ENCODE measurements at regions not wholly inside any gene's neighbourhood (a gene's known extent, or its start where the extent isn't known, plus 50 kb on each side); places are given as distances from the start of the nearest gene placed in this dataset.

- no peak overlapping the region for H3K4me3 ChIP-seq (ENCODE audit: low read length)
- DNase-seq (ENCODE audit: low read depth, low spot score) = no peak
Measured at GRCh38 chr16:5582529-5582928, 484.9 kb upstream of the EEF2KMT start.

DNA sequence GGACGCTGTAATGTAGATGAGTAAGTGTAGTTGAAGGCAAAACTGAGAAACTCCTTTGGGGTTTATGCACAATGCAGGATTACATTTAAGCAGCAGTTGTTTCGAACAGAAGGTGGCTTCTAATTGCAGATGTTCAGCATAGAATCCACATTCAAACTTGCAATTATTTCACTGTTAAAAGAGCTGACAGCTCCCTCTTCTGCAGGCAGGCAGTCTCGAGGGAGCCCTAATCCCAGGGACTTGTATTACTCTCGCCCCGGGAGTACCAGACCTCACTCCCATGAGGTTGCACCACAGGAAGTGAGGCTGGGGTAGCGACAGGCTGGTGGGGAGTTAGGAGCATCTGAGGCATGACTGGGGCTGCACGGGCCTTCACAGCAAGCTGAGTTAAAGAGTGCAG is 484.3 kb upstream of the EEF2KMT start:
- no peak overlapping the region for H3K4me3 ChIP-seq (ENCODE audit: low read length)
- DNase-seq (ENCODE audit: low read depth, low spot score) = no peak

- no peak for DNase-seq (ENCODE audit: low read depth, low spot score)
- H3K4me3 ChIP-seq (ENCODE audit: low read length) = no peak overlapping the region
Measured at GRCh38 chr16:5581428-5581827, 483.8 kb upstream of the EEF2KMT start.

DNA sequence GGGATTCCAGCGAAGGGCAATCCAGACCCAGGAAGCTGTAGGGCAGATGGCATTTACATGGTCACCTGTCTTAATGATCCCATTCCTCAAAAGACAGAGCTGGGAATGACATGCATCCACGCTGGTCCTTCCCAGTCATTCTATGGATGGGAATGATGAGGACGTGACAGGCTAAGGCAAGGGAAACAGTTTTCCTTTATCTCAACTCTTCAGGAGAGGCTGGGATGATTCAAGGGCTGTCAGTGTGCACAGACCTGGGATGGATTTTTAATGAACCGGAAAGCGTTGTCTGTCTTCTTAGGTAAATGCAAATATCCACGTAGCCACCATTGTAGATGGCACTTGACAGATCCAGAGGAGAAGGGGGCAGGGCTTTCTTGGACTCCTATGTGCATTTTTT is 483.2 kb upstream of the EEF2KMT start:
- H3K4me3 ChIP-seq (ENCODE audit: low read length) = no peak overlapping the region
- DNase-seq (ENCODE audit: low read depth, low spot score) = no peak

DNA sequence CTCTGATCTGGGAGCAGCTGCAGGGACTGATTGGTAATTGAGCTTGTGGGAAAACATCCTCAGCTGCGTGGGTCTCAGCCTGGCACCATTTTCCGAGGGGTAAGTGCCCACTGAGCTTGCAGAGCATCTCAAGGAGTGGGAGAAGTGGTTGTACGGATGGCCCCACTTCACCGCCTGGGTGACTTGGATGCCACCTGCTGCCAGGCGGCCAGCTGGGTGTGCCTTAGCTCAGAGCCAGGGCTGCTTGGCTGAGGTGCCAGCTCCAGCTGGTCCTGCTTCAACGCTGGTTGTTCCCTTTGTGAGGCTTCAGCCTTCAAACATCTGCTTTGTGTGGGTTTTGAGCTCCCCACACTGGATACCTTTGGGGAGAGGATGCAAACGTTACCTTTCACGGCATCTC is 482.7 kb upstream of the EEF2KMT start:
- no peak overlapping the region for H3K4me3 ChIP-seq (ENCODE audit: low read length)
- no peak for DNase-seq (ENCODE audit: low read depth, low spot score)

- H3K4me3 ChIP-seq (ENCODE audit: low read length) = no peak overlapping the region
- DNase-seq (ENCODE audit: low read depth, low spot score) = no peak
Measured at GRCh38 chr16:5578980-5579379, 481.4 kb upstream of the EEF2KMT start.

DNA sequence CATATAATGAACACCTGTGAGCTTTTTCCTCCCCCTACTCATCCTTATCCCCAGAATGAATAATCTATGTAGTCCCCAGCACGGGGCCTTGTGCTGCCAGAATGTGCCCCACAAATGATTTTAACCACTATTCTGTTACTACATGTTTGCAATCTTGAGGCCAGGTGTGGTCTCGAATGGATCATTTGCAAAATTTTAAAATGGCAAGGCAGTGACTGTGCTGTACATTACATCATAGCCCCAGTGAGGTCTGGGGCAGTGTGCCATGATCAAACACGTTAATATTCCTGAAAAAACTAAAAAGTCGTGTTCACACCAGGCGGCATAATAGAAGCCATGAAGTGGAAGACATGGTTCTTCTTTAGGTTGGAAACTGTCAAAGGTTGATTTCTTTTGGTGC is 479.9 kb upstream of the EEF2KMT start:
- no peak for DNase-seq (ENCODE audit: low read depth, low spot score)
- H3K4me3 ChIP-seq (ENCODE audit: low read length) = no peak overlapping the region

DNA sequence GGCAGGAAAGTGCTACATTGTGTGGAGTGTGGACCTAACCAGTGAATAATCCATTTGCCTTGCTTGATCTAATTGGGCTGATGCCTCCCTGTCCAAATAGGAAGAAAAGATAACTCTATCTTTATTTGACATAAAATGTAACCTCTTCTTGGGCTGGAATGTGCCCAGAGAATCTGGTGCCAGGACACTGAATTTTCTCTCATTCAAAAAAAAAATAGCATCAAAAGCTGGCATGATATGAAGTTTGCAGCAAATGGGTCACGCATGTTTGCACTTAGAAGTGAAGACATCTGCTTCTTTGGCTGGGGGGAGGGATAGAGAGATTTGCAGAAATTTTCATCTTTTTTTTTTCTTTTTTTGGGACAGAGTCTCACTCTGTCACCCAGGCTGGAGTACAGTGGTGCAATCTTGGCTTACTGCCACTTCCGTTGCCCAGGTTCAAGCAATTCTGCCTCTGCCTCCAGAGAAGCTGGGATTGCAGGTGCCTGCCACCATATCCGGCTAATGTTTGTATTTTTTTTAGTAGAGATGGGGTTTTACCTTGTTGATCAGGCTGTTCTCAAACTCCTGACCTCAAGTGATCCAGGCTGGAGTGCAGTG is 478.2 kb upstream of the EEF2KMT start:
- no peak overlapping the region for H3K4me3 ChIP-seq (ENCODE audit: low read length)
- DNase-seq (ENCODE audit: low read depth, low spot score) = no peak

- DNase-seq (ENCODE audit: low read depth, low spot score) = no peak
- H3K4me3 ChIP-seq (ENCODE audit: low read length) = no peak overlapping the region
Measured at GRCh38 chr16:5575121-5575520, 477.5 kb upstream of the EEF2KMT start.

GRCh38 chr16:5572056-5572455 is 474.5 kb upstream of the EEF2KMT start:
- no peak for DNase-seq (ENCODE audit: low read depth, low spot score)
- no peak overlapping the region for H3K4me3 ChIP-seq (ENCODE audit: low read length)

GRCh38 chr16:5571446-5571845 is 473.9 kb upstream of the EEF2KMT start:
- no peak for DNase-seq (ENCODE audit: low read depth, low spot score)
- no peak overlapping the region for H3K4me3 ChIP-seq (ENCODE audit: low read length)

- no peak for DNase-seq (ENCODE audit: low read depth, low spot score)
- H3K4me3 ChIP-seq (ENCODE audit: low read length) = no peak overlapping the region
Measured at GRCh38 chr16:5561800-5562199, 464.2 kb upstream of the EEF2KMT start.

- peak; percentile 9 for DNase-seq (ENCODE audit: low read depth, low spot score)
- no peak overlapping the region for H3K4me3 ChIP-seq (ENCODE audit: low read length)
Measured at GRCh38 chr16:5560084-5560483, 462.5 kb upstream of the EEF2KMT start.

DNA sequence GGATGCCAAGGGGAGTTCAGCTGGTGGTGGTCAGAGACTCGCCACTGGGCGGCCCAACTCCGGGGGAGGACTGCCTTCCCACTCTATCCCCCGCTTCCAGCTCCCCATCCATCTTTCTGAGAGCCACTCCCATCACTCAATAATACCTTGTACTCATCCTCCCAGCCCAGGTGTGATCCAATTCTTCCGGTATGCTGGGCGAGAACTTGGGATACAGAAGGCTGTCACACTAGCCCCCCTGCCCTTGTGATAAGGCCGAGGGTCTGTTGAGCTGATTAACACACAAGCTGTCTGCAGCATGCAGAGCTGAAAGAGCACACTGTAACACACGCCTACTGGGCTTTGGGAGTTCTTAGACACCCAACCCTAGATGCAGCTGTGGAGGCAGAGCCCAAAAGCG is 460.4 kb upstream of the EEF2KMT start:
- no peak for DNase-seq (ENCODE audit: low read depth, low spot score)
- H3K4me3 ChIP-seq (ENCODE audit: low read length) = no peak overlapping the region

DNA sequence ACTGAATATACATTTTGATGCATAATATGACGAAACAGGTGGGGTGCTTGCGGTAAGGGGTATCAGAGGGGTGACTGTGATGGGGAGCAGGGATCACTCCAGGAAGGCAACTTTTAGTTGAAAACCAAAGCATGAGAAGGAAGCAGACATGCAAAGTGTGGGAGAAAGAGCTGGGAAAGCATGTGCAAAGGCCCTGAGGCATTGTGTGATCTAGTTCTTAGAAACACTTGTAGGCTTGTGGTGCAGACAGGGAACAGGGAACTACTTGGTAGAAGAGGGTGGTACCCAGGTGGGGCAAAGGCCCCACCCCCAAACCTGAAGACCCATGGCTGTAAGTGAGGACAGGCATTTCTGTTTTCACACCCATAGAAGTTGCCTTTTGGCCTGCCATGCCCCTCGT is 459.9 kb upstream of the EEF2KMT start:
- H3K4me3 ChIP-seq (ENCODE audit: low read length) = no peak overlapping the region
- DNase-seq (ENCODE audit: low read depth, low spot score) = no peak

DNA sequence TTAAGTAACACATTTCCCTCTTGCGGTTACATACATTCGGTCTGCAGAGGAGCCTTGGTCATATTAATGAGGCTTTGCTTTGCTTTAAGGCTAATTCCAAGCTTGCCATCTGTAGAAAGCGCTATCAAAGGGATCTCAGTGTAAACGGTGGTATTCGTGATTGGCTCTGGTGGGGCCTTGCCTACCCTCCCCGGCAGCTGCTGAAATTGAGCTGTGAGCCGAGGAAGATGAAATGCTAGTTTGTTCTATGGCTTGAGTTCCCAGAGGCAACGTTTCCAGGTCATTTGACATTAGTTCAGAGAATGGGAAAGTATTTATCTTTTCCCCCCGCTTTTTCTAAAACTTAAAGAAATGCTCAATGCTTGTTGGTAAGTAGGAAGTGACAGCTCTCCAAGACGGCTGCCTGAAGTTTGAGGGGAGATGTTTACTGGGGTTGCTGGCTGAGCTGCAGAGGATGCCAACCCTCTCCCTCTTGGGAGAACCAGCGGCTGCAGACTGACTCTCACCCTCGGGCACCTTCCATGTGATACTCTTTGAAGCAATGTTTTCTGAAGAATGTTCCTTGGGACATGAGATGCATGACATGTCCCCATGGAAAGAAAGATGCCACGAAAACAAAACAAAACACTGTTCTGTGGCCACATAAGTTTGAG is 458.7 kb upstream of the EEF2KMT start:
- no peak for DNase-seq (ENCODE audit: low read depth, low spot score)
- H3K4me3 ChIP-seq (ENCODE audit: low read length) = no peak overlapping the region

DNA sequence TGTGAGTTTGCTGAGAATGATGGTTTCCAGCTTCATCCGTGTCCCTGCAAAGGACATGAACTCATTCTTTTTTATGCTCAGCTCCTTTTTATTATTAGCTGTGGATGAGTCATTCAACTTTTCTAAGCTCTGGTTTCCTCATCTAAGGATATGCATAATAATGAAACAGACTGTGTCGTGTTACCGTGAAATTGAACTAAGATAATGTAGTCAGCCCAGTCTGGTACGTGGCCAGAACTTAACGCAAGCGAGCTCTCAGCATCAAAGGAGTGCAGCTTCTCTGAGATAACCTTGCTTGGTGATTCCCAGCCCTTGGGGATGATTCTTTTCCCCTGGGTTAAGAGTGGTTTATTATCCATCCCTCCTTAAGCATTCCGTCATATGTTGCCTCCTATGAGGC is 454.3 kb upstream of the EEF2KMT start:
- no peak overlapping the region for H3K4me3 ChIP-seq (ENCODE audit: low read length)
- DNase-seq (ENCODE audit: low read depth, low spot score) = no peak

DNA sequence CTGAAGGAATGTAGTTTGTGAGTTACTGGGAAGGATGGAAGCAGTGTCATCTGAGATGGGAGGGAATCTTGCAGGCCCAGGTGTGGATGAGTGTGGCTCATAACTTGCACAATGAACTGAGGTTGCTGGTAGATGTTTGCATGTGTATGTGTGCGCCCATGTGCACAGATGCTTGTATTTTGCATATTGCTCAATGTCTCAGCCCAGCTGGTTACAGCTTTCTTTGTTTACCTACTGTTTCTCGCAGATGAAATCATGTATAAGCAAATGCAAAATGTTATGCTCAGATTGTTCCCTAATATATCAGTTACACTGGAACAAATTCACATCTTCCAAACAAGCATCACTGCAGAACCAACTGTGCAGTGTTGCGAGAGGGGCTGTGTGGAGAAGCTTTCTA is 452.2 kb upstream of the EEF2KMT start:
- no peak overlapping the region for H3K4me3 ChIP-seq (ENCODE audit: low read length)
- DNase-seq (ENCODE audit: low read depth, low spot score) = no peak

- no peak overlapping the region for H3K4me3 ChIP-seq (ENCODE audit: low read length)
- DNase-seq (ENCODE audit: low read depth, low spot score) = no peak
Measured at GRCh38 chr16:5541356-5541755, 443.8 kb upstream of the EEF2KMT start.

- no peak for DNase-seq (ENCODE audit: low read depth, low spot score)
- no peak overlapping the region for H3K4me3 ChIP-seq (ENCODE audit: low read length)
Measured at GRCh38 chr16:5537347-5537746, 439.8 kb upstream of the EEF2KMT start.

GRCh38 chr16:5533321-5533888 is 435.8 kb upstream of the EEF2KMT start:
- no peak for DNase-seq (ENCODE audit: low read depth, low spot score)
- no peak overlapping the region for H3K4me3 ChIP-seq (ENCODE audit: low read length)

Measured in Jurkat, Clone E6-1 (cell line).